SK-N-MC (cell line): ENCODE measurements at regions not wholly inside any gene's neighbourhood (a gene's known extent, or its start where the extent isn't known, plus 50 kb on each side); places are given as distances from the start of the nearest gene placed in this dataset.

Experiments used
- DNase-seq: peaks from one replicate; pipeline ENCODE4 v3.0.0-alpha.2; 2011; ENCODE audit warnings: low read depth, low spot score
- H3K27ac ChIP-seq: fragments of 200-600 bp; sonication (generic); 2 replicates; pipeline ENCODE4 v1.5.1; 2016; ENCODE audit warnings: mixed run types
- H3K36me3 ChIP-seq: fragments of 200-600 bp; sonication (generic); 2 replicates; pipeline ENCODE4 v1.6.1; 2017; ENCODE audit warnings: antibody characterized with exemption, low read length, mixed read lengths; ENCODE audit not compliant: insufficient read depth
- H3K4me3 ChIP-seq: fragments of 200-600 bp; sonication (generic); 2 replicates; pipeline ENCODE4 v1.5.1; 2016
- H3K9ac ChIP-seq: fragments of 200-600 bp; sonication (generic); 2 replicates; pipeline ENCODE4 v1.8.0; 2017; ENCODE audit warnings: mixed run types, mixed read lengths; ENCODE audit not compliant: insufficient read length
- H3K9me3 ChIP-seq: fragments of 200-600 bp; sonication (generic); 2 replicates; pipeline ENCODE4 v1.6.1; 2017; ENCODE audit warnings: low read depth, mild to moderate bottlenecking, antibody characterized with exemption, low read length, moderate library complexity, mixed read lengths
- EZH2 ChIP-seq: fragments of 200-600 bp; sonication (generic); IDR thresholded peaks from one replicate; pipeline ENCODE4 v1.6.1; 2017; ENCODE audit warnings: antibody characterized with exemption
- FOXP2 ChIP-seq: optimal IDR thresholded peaks from 2 replicates; pipeline ENCODE3; 2011; ENCODE audit warnings: mild to moderate bottlenecking, moderate library complexity; ENCODE audit not compliant: insufficient read depth; ENCODE audit errors: extremely low read length, control extremely low read depth
- POLR2AphosphoS5 ChIP-seq: IDR thresholded peaks from 2 replicates; pipeline ENCODE4 v1.6.1; 2012; ENCODE audit warnings: mild to moderate bottlenecking, low read depth, low read length, borderline replicate concordance

GRCh38 chr2:12434630-12435098 lies 282.1 kb upstream of the TRIB2 start:
- Histone ChIP-seq H3K36me3 (no peaks in the 10 kb centered on the region), H3K4me3 (no peak overlapping the region), H3K9me3 (no peaks in the 10 kb centered on the region), H3K9ac (no peak overlapping the region), H3K27ac (peak overlapping the region; percentile 79)
- TF ChIP-seq EZH2: no peak
- no peak for TF ChIP-seq FOXP2
- no peak for TF ChIP-seq POLR2AphosphoS5
- DNase-seq: no peak

DNA sequence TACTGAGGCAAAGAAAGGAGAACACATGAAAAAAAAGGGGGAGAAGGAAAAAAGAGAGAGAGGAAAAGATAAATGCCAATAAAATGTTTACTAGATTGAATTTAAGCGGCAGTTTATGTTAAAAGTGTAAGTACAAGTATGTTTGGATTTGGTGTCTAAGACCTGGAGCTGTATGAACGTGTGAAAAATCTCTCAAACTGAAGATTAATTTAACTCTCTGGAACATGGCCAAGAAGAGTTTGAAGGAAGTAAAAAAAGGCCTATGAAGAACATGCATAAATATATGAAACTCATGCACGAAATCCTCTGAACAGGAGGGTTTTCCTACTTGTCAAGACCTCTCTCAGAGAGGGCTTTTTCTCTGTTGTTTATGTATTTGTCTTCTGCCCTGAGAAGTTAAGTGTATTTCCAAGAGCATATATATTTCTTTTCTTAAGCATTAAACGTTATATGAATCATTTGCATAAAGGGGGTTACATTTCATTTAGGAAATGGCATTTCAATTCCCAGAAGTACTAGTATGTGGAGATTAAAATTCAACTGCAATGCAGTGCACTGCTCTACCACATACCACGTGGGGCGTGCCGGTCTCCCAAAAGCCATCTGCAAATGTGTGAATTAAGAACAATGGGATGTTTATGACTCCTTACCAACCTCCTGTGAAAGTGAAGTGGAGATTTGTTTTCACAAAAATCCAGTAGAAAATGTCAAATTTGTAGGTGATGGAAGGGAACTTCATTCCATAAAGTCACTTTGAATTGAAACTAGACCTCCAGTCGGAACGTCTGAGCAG lies 281.1 kb upstream of the TRIB2 start:
- TF ChIP-seq POLR2AphosphoS5 (no peak), EZH2 (no peak), FOXP2 (no peak)
- peak overlapping the region; percentile 2 for H3K9ac ChIP-seq
- H3K36me3 ChIP-seq: no peaks in the 10 kb centered on the region
- H3K9me3 ChIP-seq: no peaks in the 10 kb centered on the region
- peak overlapping the region; percentile 79 for H3K27ac ChIP-seq
- H3K4me3 ChIP-seq: peak overlapping the region; percentile 27
- DNase-seq: no peak

GRCh38 chr2:12436483-12436882 lies 280.3 kb upstream of the TRIB2 start:
- no peak overlapping the region for H3K4me3 ChIP-seq
- no peak for DNase-seq
- H3K27ac ChIP-seq: no peak overlapping the region
- H3K9me3 ChIP-seq: no peaks in the 10 kb centered on the region
- no peak for TF ChIP-seq POLR2AphosphoS5
- no peak for TF ChIP-seq FOXP2
- no peak for TF ChIP-seq EZH2
- no peak overlapping the region for H3K9ac ChIP-seq
- H3K36me3 ChIP-seq: no peaks in the 10 kb centered on the region

DNA sequence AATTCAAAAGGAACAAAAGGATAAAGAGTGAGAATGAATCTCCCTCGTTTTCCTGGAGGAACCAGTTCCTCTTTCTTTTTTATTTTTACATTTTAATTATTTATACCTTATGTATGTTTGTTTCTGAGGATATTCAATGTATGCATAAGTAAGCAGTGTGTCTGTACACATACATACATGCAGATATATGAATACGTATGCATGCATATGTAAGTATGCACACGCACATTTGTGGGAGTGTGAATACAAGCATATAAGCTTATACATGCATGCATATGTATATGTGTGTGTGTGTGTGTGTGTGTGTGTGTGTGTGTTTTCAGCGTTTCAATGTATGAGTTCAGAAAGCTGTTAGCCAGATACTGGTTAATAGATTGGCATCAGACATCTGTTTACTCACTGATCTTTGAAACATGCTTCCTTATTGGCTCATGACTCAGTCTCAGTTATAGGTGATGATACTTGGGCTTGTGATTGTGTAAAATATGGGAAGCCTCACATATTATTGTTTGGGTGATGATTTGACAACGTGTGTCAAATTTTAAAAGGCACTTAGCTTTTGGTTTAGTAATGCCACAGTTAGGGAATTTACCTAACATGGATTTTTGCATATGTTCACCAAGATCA lies 279.7 kb upstream of the TRIB2 start:
- Histone ChIP-seq H3K9ac (no peak overlapping the region), H3K9me3 (no peaks in the 10 kb centered on the region), H3K27ac (no peak overlapping the region), H3K4me3 (no peak overlapping the region), H3K36me3 (no peaks in the 10 kb centered on the region)
- no peak for DNase-seq
- TF ChIP-seq FOXP2 (no peak), EZH2 (no peak), POLR2AphosphoS5 (no peak)

- H3K36me3 ChIP-seq: no peaks in the 10 kb centered on the region
- H3K9me3 ChIP-seq: no peaks in the 10 kb centered on the region
- H3K27ac ChIP-seq: peak overlapping the region; percentile 92
- TF ChIP-seq FOXP2: peak; percentile 16
- no peak for TF ChIP-seq EZH2
- H3K4me3 ChIP-seq: peak overlapping the region; percentile 26
- peak overlapping the region; percentile 9 for H3K9ac ChIP-seq
- no peak for DNase-seq
Measured at GRCh38 chr2:12440731-12441130, 276.0 kb upstream of the TRIB2 start.

DNA sequence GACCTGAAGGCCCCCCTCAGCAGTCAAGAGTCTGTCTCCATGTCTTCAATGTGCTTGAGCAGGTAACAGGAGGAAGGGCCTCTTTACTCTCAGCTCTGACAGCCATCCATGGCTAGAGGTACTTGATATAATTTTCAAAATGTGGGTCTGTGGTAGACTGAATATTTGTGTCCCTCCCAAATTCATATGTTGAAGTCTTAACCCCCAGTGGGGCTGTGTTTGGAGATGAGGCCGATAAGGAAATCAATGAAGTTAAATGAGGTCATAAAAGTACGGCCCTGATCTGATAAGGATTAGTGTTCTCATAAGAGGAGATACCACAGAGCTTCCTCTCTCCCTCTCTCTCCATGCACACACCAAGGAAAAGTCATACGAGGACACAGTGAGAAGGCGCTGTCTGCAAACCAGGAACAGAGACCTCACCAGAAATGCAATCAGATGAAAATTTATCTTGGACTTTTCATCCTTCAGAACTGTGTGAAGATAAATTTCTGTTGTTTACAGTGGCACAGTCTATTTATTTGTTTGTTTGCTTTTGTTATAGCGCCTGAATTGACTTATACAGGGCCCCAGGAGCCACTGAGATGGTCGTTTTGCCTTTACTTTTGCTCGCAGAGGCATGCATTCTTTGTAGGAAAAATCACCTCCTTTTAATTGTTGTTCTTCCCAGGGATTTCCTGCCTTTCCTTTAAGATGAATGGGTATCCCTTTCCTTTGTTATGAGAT lies 274.8 kb upstream of the TRIB2 start:
- Histone ChIP-seq H3K36me3 (no peaks in the 10 kb centered on the region), H3K9me3 (no peaks in the 10 kb centered on the region), H3K9ac (peak overlapping the region; percentile 17), H3K27ac (peak overlapping the region; percentile 92), H3K4me3 (peak overlapping the region; percentile 14; the same call in 1 of the 2 replicates)
- DNase-seq: no peak
- TF ChIP-seq EZH2 (no peak), POLR2AphosphoS5 (no peak), FOXP2 (no peak)

DNA sequence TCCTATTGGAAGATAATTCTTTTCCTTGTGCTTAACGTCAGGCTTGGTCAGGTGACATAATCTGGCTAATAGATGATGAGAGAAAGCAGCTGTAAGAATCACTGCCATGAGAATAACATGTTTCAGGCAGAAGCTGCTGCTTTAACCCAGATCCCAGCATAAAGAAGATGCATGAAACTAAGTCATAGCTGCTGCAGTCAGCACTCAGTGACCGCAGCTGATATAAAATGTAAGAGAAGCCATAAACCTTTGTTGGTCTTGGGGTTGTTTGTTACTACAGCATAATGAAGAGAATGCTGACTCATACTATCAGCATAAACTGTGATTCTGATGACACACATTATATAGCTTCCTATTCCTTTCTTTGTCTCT lies 274.3 kb upstream of the TRIB2 start:
- no peaks in the 10 kb centered on the region for H3K9me3 ChIP-seq
- DNase-seq: no peak
- no peak overlapping the region for H3K9ac ChIP-seq
- H3K27ac ChIP-seq: peak overlapping the region; percentile 92
- H3K4me3 ChIP-seq: peak overlapping the region; percentile 14; the same call in 1 of the 2 replicates
- TF ChIP-seq POLR2AphosphoS5: no peak
- TF ChIP-seq EZH2: no peak
- no peak for TF ChIP-seq FOXP2
- no peaks in the 10 kb centered on the region for H3K36me3 ChIP-seq

- no peak for TF ChIP-seq FOXP2
- no peak for TF ChIP-seq POLR2AphosphoS5
- TF ChIP-seq EZH2: no peak
- Histone ChIP-seq H3K27ac (no peak overlapping the region), H3K36me3 (no peaks in the 10 kb centered on the region), H3K9ac (no peak overlapping the region), H3K4me3 (no peak overlapping the region), H3K9me3 (no peaks in the 10 kb centered on the region)
- no peak for DNase-seq
Measured at GRCh38 chr2:12448846-12449505, 267.8 kb upstream of the TRIB2 start.
